ENCODE measurements at regions not wholly inside any gene's neighbourhood (a gene's known extent, or its start where the extent isn't known, plus 50 kb on each side); places are given as distances from the start of the nearest gene placed in this dataset.

GRCh38 chr12:67761566-67761965 lies 113.0 kb downstream of the DYRK2 start:
- TF ChIP-seq CTCF (IDR thresholded peaks at IDR 0.05; ENCODE audit: insufficient read depth, low read depth, low read length) = no peak
- TF ChIP-seq EZH2 (IDR thresholded peaks at IDR 0.05; ENCODE audit: insufficient read depth, low read length) = no peak
